ENCODE measurements at regions not wholly inside any gene's neighbourhood (a gene's known extent, or its start where the extent isn't known, plus 50 kb on each side); places are given as distances from the start of the nearest gene placed in this dataset.
"Not testable (repeated sequence)": the region's sequence is repeated elsewhere in the genome, so short reads cannot be mapped to it uniquely, and the experiment has no call there.

DNA sequence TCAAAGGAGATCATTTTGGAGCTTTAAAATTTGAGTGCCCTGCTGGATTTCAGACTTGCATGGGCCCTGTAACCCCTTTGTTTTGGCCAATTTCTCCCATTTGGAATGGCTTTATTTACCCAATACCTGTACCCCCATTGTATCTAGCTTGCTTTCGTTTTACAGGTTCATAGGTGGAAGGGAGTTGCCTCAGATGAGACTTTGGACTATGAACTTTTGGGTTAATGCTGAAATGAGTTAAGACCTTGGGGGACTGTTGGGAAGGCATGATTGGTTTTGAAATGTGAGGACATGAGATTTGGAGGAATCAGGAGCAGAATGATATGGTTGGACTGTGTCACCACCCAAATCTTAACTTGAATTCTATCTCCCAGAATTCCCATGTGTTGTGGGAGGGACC is 250.6 kb downstream of the MFSD1 start:
- DNase-seq: not testable (repeated sequence)

GRCh38 chr3:159057621-159058020 is 255.8 kb downstream of the MFSD1 start:
- no peak for DNase-seq

- no peak for DNase-seq
These were observed 257.0 kb downstream of the MFSD1 start for GRCh38 chr3:159058859-159059258.

GRCh38 chr3:159059395-159059794 is 257.5 kb downstream of the MFSD1 start:
- no peak for DNase-seq

GRCh38 chr3:159062734-159063410 is 261.0 kb downstream of the MFSD1 start:
- no peak for DNase-seq

GRCh38 chr3:159069091-159069490 is 267.2 kb downstream of the MFSD1 start, which contains the start of gene IQCJ:
Gene IQCJ (plus strand): TSS chr3:159069319.
- no peak for DNase-seq

- no peak for DNase-seq
These were observed 268.1 kb downstream of the MFSD1 start for GRCh38 chr3:159069866-159070425.

DNA sequence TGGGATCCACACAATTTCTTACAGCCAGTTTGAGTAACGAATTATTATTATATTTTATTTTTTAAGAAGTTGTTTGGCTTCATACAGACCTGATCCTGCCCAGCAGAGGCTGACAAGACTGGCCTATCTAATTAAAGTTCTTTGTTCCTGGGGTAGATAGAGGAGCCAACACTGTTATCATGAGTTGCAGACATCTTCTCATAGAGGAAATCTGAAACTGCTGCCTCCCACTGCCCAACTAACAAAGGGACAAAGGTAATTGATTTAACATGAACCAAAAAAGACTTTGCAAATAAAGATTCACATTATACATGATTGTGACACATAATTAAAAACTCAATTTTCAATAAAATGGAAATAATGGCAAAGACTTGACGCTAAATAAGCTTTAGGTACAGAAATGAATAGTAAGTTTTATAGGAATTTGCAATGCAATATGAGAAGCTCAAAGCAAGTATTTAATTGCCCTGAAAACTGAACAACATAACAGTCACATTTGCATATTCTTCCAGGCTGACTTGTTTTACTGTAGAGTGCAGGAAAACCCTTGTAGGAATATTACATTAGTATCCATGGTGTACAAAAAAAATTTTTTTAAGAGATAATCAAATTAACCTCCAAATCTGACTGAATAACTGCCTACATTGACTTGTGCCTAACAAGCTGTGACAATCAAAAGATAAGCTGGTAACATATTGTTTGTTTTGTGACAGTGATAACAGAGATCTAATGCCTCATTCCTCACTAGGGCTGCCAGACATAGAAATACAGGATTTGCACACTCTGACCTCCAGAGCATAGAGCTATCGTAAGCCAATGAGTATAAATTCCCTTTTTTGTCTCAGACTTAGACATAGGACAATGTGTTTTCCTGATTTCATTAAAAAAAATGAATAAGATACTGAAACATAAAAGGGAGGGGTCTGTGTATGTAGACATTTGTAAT is 273.2 kb downstream of the MFSD1 start:
- DNase-seq: no peak

GRCh38 chr3:159077860-159078259 is 276.0 kb downstream of the MFSD1 start:
- DNase-seq: no peak

DNA sequence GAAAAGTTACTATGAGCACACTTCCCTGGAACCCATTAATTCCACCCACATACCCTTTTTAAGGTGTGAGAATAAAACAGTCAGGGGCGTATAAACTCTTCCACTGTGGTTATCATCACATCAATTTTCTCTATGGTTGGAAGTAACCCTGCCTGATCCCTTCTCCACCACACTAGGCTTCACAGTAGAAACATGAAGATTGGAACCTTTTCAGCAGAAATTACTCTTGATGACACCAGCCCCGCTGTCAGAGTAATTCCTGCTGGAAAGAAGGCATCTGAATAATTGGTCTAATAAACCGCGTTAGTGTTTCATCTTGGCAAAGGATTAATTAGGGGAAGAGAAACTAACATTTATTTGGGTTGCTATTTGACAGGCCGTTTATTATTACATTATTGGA is 278.4 kb downstream of the MFSD1 start:
- no peak for DNase-seq

GRCh38 chr3:159080821-159081220 is 279.0 kb downstream of the MFSD1 start:
- no peak for DNase-seq

DNA sequence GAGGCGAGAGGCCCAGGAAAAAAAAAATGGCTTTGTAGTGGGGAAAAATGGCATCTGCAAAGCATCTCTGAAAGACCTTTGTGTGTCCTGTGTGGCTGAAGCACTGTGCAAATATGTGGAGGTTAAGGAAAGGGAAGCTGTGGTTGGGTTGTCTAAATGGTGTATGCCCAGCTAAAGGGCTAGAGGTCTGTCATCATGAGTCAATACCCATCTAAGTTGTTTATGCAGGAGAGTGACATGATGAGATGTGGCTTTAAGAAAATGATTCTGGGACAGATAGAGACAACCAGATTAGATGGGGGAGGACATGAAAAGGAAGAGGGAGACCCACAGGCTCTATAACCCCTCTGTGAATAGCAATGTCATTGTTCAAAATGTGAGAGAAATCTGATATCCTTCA is 280.7 kb downstream of the MFSD1 start:
- DNase-seq: no peak

- DNase-seq: no peak
These were observed 290.1 kb downstream of the MFSD1 start for GRCh38 chr3:159091936-159092335.

- no peak for DNase-seq
These were observed 300.1 kb downstream of the MFSD1 start for GRCh38 chr3:159102001-159102400.

DNA sequence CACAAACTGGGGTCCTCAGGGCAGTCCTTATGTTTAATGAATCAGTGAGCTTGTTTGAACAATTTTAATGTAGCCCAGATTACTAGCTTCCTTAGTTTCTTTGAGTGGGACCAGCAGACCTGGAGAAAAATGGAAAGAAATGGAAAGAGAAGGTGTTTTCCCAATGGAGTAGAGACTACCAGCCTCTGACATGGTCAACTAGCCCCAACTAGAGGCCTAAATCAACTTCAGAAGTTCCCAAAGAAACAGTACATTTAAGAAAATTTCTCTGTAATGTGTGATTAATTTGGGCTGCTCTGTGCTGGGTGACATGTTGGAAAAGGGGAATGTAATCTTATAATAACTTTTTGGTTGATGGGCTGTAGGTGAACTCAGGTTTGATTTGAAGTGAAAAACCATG is 310.9 kb downstream of the MFSD1 start:
- DNase-seq: no peak

DNA sequence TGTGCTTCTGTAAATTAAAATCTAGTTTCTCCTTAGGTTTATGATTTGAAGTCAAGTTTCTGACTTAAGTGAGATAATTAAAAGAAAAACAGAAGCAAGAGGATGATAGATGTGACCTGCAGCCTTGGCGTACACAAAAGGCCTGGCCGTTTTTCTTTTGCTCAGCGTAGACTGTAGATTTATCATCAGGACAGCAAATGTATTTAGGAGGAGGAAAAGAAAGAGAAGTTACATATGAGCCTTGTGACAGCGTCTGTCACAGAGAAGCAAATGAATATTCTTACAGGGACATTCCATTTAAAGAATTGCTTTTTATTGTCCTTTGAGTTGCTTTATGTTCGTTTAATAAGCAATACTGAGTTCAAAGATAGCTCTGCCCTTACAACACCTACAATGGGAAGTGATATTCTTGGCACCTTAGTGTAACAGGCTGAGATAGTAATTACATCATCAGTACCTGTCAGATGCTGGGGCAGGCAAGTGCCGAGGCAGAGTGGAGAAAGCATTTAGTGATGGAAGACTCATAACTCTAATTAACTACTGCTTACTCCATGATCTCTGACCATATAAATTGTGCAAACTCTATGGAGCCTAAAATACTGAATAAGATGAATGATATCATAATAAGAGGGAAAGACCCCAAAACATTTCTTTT is 311.5 kb downstream of the MFSD1 start:
- no peak for DNase-seq

GRCh38 chr3:159114582-159114981 is 312.7 kb downstream of the MFSD1 start:
- no peak for DNase-seq

- no peak for DNase-seq
These were observed 322.0 kb downstream of the MFSD1 start for GRCh38 chr3:159123877-159124276.

GRCh38 chr3:159126261-159127020 is 324.6 kb downstream of the MFSD1 start:
- DNase-seq: no peak

- DNase-seq: no peak
These were observed 325.2 kb downstream of the MFSD1 start for GRCh38 chr3:159127021-159127392.

DNA sequence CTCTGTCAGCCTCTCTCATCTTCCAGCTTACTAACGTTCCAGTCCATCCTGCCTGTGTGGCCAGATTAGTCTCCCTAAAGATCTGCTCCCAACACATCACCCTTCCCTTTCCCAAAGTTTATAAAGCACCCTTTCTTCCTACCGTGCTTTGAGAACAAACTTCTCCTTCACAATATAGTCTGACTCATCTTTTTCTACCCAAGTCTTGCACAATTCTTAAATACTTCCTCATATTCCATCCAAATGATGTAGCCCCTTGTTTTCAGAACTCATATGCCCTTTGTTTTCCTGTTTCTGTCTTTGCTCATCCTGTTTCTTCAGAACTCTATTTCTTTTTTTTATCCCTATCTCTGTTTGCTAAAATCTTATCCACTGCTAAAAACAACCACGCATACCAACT is 326.8 kb downstream of the MFSD1 start:
- DNase-seq: no peak

DNA sequence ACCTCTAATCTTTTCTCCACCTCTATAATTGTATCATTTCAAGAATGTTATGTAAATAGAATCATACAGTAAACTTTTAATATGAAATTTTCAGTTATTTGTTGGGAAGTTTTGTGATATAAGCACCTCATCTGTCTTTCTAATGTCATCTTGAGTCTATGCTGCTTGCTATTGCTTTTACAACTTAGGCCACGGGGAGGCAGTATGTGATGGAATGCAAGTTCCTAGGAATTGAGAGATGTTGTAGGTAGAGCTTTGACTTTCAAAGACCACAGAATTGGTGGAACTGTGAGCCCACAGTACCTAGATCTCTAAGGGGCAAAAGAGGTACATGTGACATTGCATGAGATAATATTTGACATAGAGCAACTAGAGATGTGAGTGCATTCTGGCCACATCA is 328.3 kb downstream of the MFSD1 start:
- DNase-seq: no peak

GRCh38 chr3:159131376-159131775 is 329.5 kb downstream of the MFSD1 start:
- no peak for DNase-seq
